ENCODE measurements at regions not wholly inside any gene's neighbourhood (a gene's known extent, or its start where the extent isn't known, plus 50 kb on each side); places are given as distances from the start of the nearest gene placed in this dataset.
"Not testable (repeated sequence)": the region's sequence is repeated elsewhere in the genome, so short reads cannot be mapped to it uniquely, and the experiment has no call there.

DNA sequence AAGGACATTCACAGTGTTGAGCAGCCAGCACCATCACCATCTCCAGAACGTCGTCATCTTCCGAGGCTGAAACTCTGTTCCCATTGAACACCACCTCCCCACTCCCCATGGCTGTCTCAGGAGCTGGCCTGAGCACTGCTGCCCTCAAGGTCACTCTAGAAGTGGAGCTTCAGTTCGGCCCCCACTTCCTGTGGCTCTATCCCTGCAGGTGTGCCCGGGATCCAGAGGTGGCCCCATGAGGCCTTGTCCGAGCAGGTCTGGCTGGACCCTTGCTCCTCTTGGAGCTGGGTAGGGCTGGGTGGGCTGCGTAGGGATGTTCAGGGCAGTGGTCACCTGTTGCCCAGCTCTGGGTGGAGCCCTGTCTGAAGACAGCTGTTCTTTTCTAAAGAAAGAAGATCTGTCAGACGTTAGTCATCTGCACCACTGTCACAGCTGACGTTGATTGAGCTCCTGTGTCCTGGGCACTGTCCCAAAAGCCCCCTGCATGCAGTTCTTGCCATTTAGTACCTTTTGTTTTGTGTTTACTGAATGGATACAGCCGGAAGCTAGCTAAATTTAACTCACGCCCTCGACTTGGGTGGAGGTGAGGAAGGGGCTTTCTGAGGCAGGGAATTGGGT, 75.5 kb upstream of the CLDN5 start:
- DNase-seq (ENCODE audit: low read depth) = no peak

DNA sequence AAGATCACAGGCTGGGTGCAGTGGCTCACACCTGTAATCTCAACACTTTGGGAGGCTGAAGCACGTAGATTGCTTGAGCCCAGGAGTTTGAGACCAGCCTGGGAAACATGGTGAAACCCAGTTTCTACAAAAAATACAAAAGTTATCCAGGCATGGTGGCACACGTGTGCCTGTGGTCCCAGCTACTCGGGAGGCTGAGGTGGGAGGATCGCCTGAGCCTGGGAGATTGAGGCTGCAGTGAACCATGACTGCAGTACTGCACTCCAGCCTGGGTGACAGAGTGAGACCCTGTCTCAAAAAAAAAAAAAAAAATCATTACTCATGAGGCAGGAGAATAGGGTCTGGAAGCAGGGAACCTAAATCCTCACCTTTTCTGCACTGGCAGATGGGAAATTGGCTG, 79.1 kb upstream of the CLDN5 start:
- not testable (repeated sequence) for DNase-seq (ENCODE audit: low read depth)

GRCh38 chr22:19603767-19604166, 79.6 kb upstream of the CLDN5 start:
- no peak for DNase-seq (ENCODE audit: low read depth)

GRCh38 chr22:19604711-19605268, 80.6 kb upstream of the CLDN5 start:
- DNase-seq (ENCODE audit: low read depth) = no peak

GRCh38 chr22:19605508-19606331, 81.5 kb upstream of the CLDN5 start:
- DNase-seq (ENCODE audit: low read depth) = no peak

GRCh38 chr22:19606332-19607191, 82.4 kb upstream of the CLDN5 start:
- no peak for DNase-seq (ENCODE audit: low read depth)

DNA sequence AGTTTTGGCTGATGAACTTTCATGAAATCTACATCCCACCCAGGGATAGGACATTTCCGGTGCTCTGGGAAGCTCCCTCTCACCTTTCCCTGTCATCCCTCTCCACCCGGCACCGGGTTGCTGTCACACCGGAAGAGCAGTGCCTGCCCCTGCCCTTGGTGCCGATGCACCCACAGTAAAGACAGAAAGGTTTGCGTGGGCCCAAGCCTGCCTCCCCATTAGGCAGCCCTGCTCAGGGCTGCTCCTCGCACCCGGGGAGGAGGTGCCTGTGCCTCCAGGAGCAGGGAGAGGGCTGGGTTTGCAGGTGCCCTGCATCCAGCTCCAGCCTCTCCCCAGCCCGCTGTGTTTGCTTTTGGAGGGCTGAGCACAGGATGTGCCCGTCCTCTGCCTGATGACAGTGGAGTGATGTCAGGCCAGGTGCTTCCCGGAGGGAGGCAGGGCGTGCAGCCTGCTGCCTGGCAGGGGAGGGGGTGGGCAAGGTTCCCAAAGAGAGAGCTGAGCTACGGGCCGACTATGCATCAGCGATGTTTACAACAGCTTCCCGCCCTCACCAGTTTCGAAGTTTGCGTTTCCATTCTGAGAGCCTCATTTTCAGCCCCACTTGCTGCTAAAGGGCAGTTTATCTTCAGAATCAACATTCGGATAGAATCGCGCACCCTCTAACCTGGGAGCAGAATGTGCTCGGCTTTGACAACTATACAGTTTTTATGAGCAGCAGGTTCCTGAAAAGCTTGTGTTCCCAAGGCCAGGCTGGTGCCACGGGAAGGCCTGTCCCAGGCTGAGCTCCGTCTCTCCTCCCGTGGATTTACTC, 83.2 kb upstream of the CLDN5 start:
- no peak for DNase-seq (ENCODE audit: low read depth)

DNA sequence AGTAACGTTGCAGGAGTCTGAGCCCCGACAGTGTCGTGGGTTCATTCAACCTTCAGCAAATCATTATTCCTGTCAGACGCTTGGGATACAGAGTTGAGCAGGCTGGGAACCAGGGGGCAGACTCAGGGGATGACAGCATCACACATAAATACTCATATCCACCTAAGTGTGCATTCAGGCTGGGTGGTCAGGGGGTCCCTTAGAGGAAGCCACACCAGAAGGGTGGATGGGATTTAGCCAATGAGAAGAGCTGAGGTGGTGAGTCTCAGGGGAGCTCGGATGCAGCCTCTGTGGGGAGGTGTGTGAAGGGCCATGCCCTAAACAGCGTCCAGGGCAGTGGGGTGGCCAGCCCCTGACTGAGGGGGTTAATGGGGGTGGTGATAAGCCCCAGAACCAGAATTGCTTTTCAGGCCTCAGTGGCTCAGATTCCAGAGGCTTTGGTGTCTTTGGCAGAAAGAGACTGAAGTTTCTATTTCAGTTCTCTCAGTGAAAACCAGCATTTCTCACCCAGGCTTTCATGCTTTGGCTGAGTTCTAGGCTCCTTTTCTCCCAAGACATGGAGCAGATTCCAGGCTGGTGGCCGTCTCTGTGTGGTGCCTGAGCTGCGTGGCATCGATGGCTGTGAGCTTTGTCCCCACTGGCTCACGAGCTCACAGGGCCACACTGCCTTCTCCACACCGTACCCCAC, 83.9 kb upstream of the CLDN5 start:
- no peak for DNase-seq (ENCODE audit: low read depth)

GRCh38 chr22:19609753-19610152, 85.5 kb upstream of the CLDN5 start:
- not testable (repeated sequence) for DNase-seq (ENCODE audit: low read depth)

DNA sequence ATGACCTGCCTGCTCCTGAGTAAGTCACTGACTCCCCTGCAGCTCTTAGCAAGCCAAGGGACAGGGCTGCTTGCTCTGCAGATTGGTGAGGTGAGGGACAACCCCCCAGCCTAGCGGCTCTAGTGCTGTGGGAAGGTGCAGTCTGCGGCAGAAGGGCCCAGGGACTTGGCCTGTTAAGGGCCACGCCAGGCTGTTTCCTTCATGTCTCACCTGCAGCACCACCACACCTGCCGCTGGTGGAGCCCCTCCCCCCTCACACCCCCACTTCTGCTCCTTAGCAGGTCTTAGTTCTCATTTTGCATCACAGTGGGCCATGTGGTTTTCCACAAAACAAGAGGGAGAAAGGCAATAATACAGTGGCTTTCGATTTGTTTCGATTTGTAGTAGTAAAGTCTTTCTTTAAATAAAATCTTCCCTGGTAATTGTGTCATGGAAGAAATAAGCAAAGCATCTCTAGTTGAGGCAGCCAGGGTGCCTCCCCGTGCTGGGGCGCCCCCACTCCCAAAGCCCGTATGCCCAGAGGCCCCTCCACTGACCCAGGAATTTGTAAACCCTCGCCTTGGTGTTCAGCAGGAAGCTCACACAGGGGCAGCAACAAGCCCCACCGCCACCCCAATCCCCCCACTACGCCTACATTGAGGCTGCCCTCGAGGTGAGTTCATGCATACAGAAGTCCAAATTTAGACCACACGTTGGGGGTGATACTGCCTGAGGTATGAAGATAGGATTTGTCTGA, 86.5 kb upstream of the CLDN5 start:
- DNase-seq (ENCODE audit: low read depth) = no peak

GRCh38 chr22:19611590-19611989, 87.4 kb upstream of the CLDN5 start:
- no peak for DNase-seq (ENCODE audit: low read depth)

GRCh38 chr22:19612866-19613572, 88.8 kb upstream of the CLDN5 start:
- DNase-seq (ENCODE audit: low read depth) = no peak

GRCh38 chr22:19614536-19614863, 90.3 kb upstream of the CLDN5 start:
- DNase-seq (ENCODE audit: low read depth) = no peak

GRCh38 chr22:19615001-19615461, 90.8 kb upstream of the CLDN5 start:
- no peak for DNase-seq (ENCODE audit: low read depth)

DNA sequence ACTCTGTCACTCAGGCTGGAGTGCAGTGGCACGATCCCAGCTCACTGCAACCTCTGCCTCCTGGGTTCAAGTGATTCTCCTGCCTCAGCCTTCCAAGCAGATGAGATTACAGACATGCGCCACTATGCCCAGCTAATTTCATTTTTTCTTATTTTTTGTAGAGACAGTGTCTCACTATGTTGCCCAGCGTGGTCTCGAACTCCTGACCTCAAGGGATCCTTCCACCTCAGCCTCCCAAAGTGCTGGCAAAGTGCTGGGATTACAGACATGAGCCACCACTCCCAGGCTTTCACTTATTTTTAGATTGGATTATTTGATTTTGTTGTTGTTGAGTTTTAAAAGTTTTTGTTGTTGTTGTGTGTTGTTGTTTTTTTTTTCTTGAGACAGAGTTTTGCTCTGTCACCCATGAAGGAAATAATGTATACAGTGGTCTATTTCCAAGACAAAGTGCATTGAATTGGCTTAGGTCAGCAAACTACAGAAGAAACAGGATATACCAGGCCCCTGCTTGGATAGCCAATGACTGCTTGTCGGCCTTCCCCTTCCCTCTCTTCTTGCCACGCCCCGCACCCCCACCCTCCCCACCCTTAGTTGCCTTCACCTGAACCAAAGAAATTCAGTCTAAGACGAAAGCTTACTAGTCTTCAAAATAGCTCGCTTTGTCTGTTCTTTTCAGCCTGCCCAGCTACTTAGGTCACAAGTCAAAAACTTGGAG, 91.8 kb upstream of the CLDN5 start:
- DNase-seq (ENCODE audit: low read depth) = no peak

DNA sequence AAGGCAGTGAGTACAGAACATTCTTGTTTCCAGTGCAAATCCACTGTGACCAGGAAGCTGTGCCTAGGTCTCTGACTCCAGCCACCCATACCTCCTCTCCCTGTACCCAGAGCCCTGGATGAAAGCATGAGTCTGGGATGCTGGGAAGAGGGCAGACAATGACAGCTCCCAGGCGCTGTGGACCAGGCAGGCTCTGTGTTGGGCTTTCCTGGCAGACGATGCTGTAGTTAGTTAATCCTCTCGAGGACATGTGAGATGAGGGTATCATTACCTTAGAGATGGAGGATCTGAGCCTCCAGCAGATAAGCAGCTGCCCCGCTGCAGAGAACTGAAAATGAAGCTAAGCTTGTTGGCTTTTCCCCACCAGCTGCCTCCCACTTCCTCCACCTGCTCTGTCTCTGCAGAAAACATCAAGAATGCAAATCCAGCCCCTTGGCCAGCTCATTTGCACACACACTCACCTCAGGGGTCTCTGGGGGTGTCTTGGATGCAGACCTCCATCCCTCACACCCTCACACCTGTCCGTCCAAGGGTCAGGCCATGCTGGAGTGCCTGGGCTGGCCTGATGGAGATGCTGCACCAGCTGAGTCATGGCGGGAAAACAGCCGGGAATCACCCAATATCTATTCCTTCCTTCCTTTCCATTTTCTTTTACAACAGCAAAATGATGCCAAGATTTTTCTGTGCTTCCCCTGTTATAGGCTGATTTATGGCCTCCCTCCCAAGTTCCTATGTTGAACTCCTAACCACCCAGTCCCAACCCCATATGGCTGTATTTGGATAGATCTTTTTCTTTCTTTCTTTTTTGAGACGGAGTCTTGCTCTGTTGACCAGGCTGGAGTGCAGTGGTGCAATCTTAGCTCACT, 94.9 kb upstream of the SEPTIN5 start:
- no peak for DNase-seq (ENCODE audit: low read depth)

- no peak for DNase-seq (ENCODE audit: low read depth)
These were observed 93.4 kb upstream of the SEPTIN5 start for GRCh38 chr22:19620742-19621371.
